HG02943 (cell line): ENCODE measurements at regions not wholly inside any gene's neighbourhood (a gene's known extent, or its start where the extent isn't known, plus 50 kb on each side); places are given as distances from the start of the nearest gene placed in this dataset.
"Not testable (repeated sequence)": the region's sequence is repeated elsewhere in the genome, so short reads cannot be mapped to it uniquely, and the experiment has no call there.

Experiments used
- ATAC-seq: cut with Tn5 transposase; IDR thresholded peaks from one replicate; pipeline ENCODE4 v1.9.1; 2021; ENCODE audit warnings: mild to moderate bottlenecking, low read depth, moderate library complexity; ENCODE audit not compliant: unreplicated experiment

GRCh38 chr4:110837896-110838450 is 215.1 kb upstream of the PITX2 start:
- ATAC-seq: no peak

- no peak for ATAC-seq
Observed at GRCh38 chr4:110840221-110840654, 217.4 kb upstream of the PITX2 start.

GRCh38 chr4:110848787-110849186 is 225.9 kb upstream of the PITX2 start:
- ATAC-seq: no peak

GRCh38 chr4:110849461-110849860 is 226.6 kb upstream of the PITX2 start:
- ATAC-seq: no peak

GRCh38 chr4:110850461-110851442 is 227.9 kb upstream of the PITX2 start:
- ATAC-seq: no peak

GRCh38 chr4:110851989-110852388 is 229.1 kb upstream of the PITX2 start:
- ATAC-seq: no peak

GRCh38 chr4:110852793-110853192 is 229.9 kb upstream of the PITX2 start:
- no peak for ATAC-seq

- no peak for ATAC-seq
Observed at GRCh38 chr4:110853242-110853641, 230.4 kb upstream of the PITX2 start.

GRCh38 chr4:110854021-110854678 is 231.3 kb upstream of the PITX2 start:
- ATAC-seq: no peak

- ATAC-seq: no peak
Observed at GRCh38 chr4:110860125-110860524, 237.2 kb upstream of the PITX2 start.

- no peak for ATAC-seq
Observed at GRCh38 chr4:110860901-110861300, 238.0 kb upstream of the PITX2 start.

- no peak for ATAC-seq
Observed at GRCh38 chr4:110865611-110866259, 242.9 kb upstream of the PITX2 start.

- peak; percentile 46 for ATAC-seq
Observed at GRCh38 chr4:110867251-110867960, 244.5 kb upstream of the PITX2 start.

- no peak for ATAC-seq
Observed at GRCh38 chr4:110867981-110868720, 245.3 kb upstream of the PITX2 start.

- ATAC-seq: no peak
Observed at GRCh38 chr4:110869114-110869513, 246.2 kb upstream of the PITX2 start.

GRCh38 chr4:110869862-110870572 is 247.1 kb upstream of the PITX2 start:
- ATAC-seq: peak; percentile 94

GRCh38 chr4:110876214-110876613 is 253.3 kb upstream of the PITX2 start:
- ATAC-seq: not testable (repeated sequence)

GRCh38 chr4:110876866-110877265 is 254.0 kb upstream of the PITX2 start:
- ATAC-seq: no peak
